ENCODE measurements at regions not wholly inside any gene's neighbourhood (a gene's known extent, or its start where the extent isn't known, plus 50 kb on each side); places are given as distances from the start of the nearest gene placed in this dataset.

DNA sequence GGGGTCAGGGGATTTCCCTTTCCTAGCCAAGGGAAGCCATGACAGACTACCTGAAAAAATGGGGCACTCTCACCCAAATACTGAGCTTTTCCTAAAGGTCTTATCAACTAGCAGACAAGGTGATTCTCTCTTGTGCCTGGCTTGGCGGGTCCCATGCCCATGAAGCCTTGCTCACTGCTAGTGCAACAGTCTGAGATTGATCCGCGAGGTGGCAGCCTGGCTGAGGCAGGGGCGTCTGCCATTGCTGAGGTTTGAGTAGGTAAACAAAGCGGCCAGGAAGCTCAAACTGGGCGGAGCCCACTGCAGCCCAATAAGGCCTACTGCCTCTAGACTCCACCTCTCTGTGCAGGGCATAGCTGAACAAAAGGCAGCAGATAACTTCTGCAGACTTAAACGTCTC, 152.6 kb upstream of the PMFBP1 start:
- TF ChIP-seq SUZ12 (IDR thresholded peaks at IDR 0.05; ENCODE audit: low read length) (no peak), RAD21 (IDR thresholded peaks at IDR 0.05 in 1 of 2, conservative IDR thresholded peaks at IDR 0.05 in 1 of 2; ENCODE audit: low read depth in 2 of 2, low read length in 2 of 2) (no peak), GABPA (IDR thresholded peaks at IDR 0.05; ENCODE audit: borderline replicate concordance, insufficient read depth, low read length) (no peak)
- TF ChIP-seq, protein P1, sequence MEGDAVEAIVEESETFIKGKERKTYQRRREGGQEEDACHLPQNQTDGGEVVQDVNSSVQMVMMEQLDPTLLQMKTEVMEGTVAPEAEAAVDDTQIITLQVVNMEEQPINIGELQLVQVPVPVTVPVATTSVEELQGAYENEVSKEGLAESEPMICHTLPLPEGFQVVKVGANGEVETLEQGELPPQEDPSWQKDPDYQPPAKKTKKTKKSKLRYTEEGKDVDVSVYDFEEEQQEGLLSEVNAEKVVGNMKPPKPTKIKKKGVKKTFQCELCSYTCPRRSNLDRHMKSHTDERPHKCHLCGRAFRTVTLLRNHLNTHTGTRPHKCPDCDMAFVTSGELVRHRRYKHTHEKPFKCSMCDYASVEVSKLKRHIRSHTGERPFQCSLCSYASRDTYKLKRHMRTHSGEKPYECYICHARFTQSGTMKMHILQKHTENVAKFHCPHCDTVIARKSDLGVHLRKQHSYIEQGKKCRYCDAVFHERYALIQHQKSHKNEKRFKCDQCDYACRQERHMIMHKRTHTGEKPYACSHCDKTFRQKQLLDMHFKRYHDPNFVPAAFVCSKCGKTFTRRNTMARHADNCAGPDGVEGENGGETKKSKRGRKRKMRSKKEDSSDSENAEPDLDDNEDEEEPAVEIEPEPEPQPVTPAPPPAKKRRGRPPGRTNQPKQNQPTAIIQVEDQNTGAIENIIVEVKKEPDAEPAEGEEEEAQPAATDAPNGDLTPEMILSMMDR (IDR thresholded peaks at IDR 0.05; ENCODE audit: control extremely low read depth in 1 of 3, insufficient read depth in 1 of 3, low read depth in 1 of 3, low read length in 3 of 3), result no peak
